IMR-90 (cell line): ENCODE measurements at regions not wholly inside any gene's neighbourhood (a gene's known extent, or its start where the extent isn't known, plus 50 kb on each side); places are given as distances from the start of the nearest gene placed in this dataset.

Source experiments
- ATAC-seq: fragments of 200-7000 bp; cut with Tn5 transposase; 2 replicates; pipeline ENCODE4 v1.9.1; 2020; ENCODE audit warnings: low read depth, mild to moderate bottlenecking, moderate library complexity
- BruUV-seq: library from RNA; stranded (reverse); fragments of 400-500 nt; replicated peaks from 2 replicates; lab custom pipeline; 2021; lab: Mats Ljungman, UMichigan
- CTCF ChIA-PET: fragments of 300-600 bp; formaldehyde crosslinking; extraction: SDS; loops from one replicate; lab custom pipeline; 2021; ENCODE audit warnings: antibody characterized with exemption; lab: Yijun Ruan, JAX
- POLR2A ChIA-PET: fragments of 300-600 bp; sonication (Branson Sonifier 250); formaldehyde crosslinking; loops from one replicate; lab custom pipeline; 2022; ENCODE audit warnings: antibody characterized with exemption; ENCODE audit not compliant: unreplicated experiment; lab: Charles Lee
- DNase-seq: peaks from one replicate; pipeline ENCODE4 v3.0.0; 2013
- H2AFZ ChIP-seq: replicated peaks from 2 replicates; pipeline ENCODE3; 2013; ENCODE audit warnings: low read length, mild to moderate bottlenecking; ENCODE audit not compliant: poor library complexity
- H2AK5ac ChIP-seq: 2 replicates; pipeline ENCODE4 v1.6.1; 2013; ENCODE audit warnings: low read depth, low read length, inconsistent platforms
- H2AK9ac ChIP-seq: replicated peaks from 2 replicates; pipeline ENCODE3; 2013; ENCODE audit warnings: mild to moderate bottlenecking, low read depth, low read length, moderate library complexity; ENCODE audit not compliant: poor library complexity
- H2BK120ac ChIP-seq: 2 replicates; pipeline ENCODE4 v1.6.1; 2013; ENCODE audit warnings: low read depth, low read length, inconsistent platforms
- H2BK15ac ChIP-seq: 3 replicates; pipeline ENCODE4 v1.6.1; 2013; ENCODE audit warnings: low read depth, low read length, inconsistent platforms
- H2BK20ac ChIP-seq: 2 replicates; pipeline ENCODE4 v1.6.1; 2013; ENCODE audit warnings: low read depth, mild to moderate bottlenecking, inconsistent platforms, low read length, moderate library complexity
- H2BK5ac ChIP-seq: 2 replicates; pipeline ENCODE4 v1.6.1; 2013; ENCODE audit warnings: mild to moderate bottlenecking, low read depth, low read length, inconsistent platforms; ENCODE audit not compliant: poor library complexity, severe bottlenecking
- H3K14ac ChIP-seq: replicated peaks from 2 replicates; pipeline ENCODE4 v1.6.1; 2013; ENCODE audit warnings: low read depth, low read length, inconsistent platforms
- H3K18ac ChIP-seq: 2 replicates; pipeline ENCODE4 v1.6.1; 2013; ENCODE audit warnings: low read depth, low read length, control low read depth
- H3K23ac ChIP-seq: 2 replicates; pipeline ENCODE4 v1.6.1; 2013; ENCODE audit warnings: low read depth, low read length, inconsistent platforms
- H3K27ac ChIP-seq: 2 replicates; pipeline ENCODE4 v1.5.1; 2013; ENCODE audit warnings: mild to moderate bottlenecking, control low read depth, low read length; ENCODE audit not compliant: insufficient read depth
- H3K27me3 ChIP-seq: 2 replicates; pipeline ENCODE4 v1.6.1; 2013; ENCODE audit warnings: low read length; ENCODE audit not compliant: control insufficient read depth, insufficient read depth
- H3K36me3 ChIP-seq: 2 replicates; pipeline ENCODE4 v1.6.1; 2013; ENCODE audit warnings: low read length, mixed read lengths; ENCODE audit not compliant: control insufficient read depth, insufficient read depth
- H3K4ac ChIP-seq: 2 replicates; pipeline ENCODE4 v1.6.1; 2013; ENCODE audit warnings: low read depth, low read length, inconsistent platforms
- H3K4me1 ChIP-seq: 2 replicates; pipeline ENCODE4 v1.6.1; 2013; ENCODE audit warnings: low read length, mixed read lengths; ENCODE audit not compliant: control insufficient read depth, insufficient read depth
- H3K4me2 ChIP-seq: 2 replicates; pipeline ENCODE4 v1.6.1; 2013; ENCODE audit warnings: low read depth, mild to moderate bottlenecking, control low read depth, low read length, moderate library complexity
- H3K4me3 ChIP-seq: 2 replicates; pipeline ENCODE4 v1.5.1; 2013; ENCODE audit warnings: low read depth, mild to moderate bottlenecking, control low read depth, low read length, moderate library complexity; ENCODE audit not compliant: insufficient read depth
- H3K56ac ChIP-seq: 2 replicates; pipeline ENCODE4 v1.6.1; 2013; ENCODE audit warnings: low read length, inconsistent platforms; ENCODE audit not compliant: insufficient read depth; ENCODE audit errors: extremely low read depth
- H3K79me1 ChIP-seq, 2 experiments: 2 replicates each; pipeline ENCODE4 v1.6.1; 2013; ENCODE audit warnings: low read length in 2 of 2, inconsistent platforms in 1 of 2, low read depth in 1 of 2
- H3K9ac ChIP-seq: 2 replicates; pipeline ENCODE4 v1.6.1; 2013; ENCODE audit warnings: low read depth, low read length, control low read depth
- H3K9me1 ChIP-seq: 2 replicates; pipeline ENCODE4 v1.6.1; 2013; ENCODE audit warnings: low read length, inconsistent platforms; ENCODE audit not compliant: insufficient read depth
- H3K9me3 ChIP-seq: 2 replicates; pipeline ENCODE4 v1.6.1; 2013; ENCODE audit warnings: low read length; ENCODE audit not compliant: control insufficient read depth, insufficient read depth
- H4K20me1 ChIP-seq: 2 replicates; pipeline ENCODE4 v1.6.1; 2013; ENCODE audit warnings: low read length, inconsistent platforms; ENCODE audit not compliant: insufficient read depth
- H4K5ac ChIP-seq: 2 replicates; pipeline ENCODE4 v1.6.1; 2013; ENCODE audit warnings: mild to moderate bottlenecking, low read depth, low read length, control low read depth
- H4K8ac ChIP-seq, 2 experiments: 2 replicates each; pipeline ENCODE4 v1.6.1; 2013; ENCODE audit warnings: low read depth in 2 of 2, low read length in 2 of 2, control low read depth in 1 of 2, inconsistent platforms in 1 of 2
- H4K91ac ChIP-seq: 2 replicates; pipeline ENCODE4 v1.6.1; 2013; ENCODE audit warnings: low read depth, low read length, inconsistent platforms; ENCODE audit not compliant: insufficient read depth
- BHLHE40 ChIP-seq: fragments of 150-350 bp; IDR thresholded peaks from 2 replicates; pipeline ENCODE4 v1.6.1; 2016; ENCODE audit warnings: mild to moderate bottlenecking, low read depth, low read length
- CEBPB ChIP-seq: IDR thresholded peaks from 2 replicates; pipeline ENCODE4 v1.6.1; 2012; ENCODE audit warnings: low read depth, low read length, improper control_type of control experiment
- CHD1 ChIP-seq: IDR thresholded peaks from 2 replicates; pipeline ENCODE4 v1.6.1; 2012; ENCODE audit warnings: low read depth, low read length, improper control_type of control experiment
- FOS ChIP-seq: fragments of 150-350 bp; IDR thresholded peaks from 2 replicates; pipeline ENCODE4 v1.6.1; 2016; ENCODE audit warnings: low read depth, low read length
- MAFK ChIP-seq: IDR thresholded peaks from 2 replicates; pipeline ENCODE4 v1.6.1; 2012; ENCODE audit warnings: low read depth, low read length, improper control_type of control experiment
- MAZ ChIP-seq: IDR thresholded peaks from 2 replicates; pipeline ENCODE4 v1.6.1; 2012; ENCODE audit warnings: low read depth, mild to moderate bottlenecking, low read length, improper control_type of control experiment, moderate library complexity, borderline replicate concordance
- MXI1 ChIP-seq: IDR thresholded peaks from 2 replicates; pipeline ENCODE4 v1.6.1; 2012; ENCODE audit warnings: low read depth, mild to moderate bottlenecking, low read length, moderate library complexity, borderline replicate concordance
- NFE2L2 ChIP-seq: fragments of 150-350 bp; IDR thresholded peaks from 2 replicates; pipeline ENCODE4 v1.6.1; 2016; ENCODE audit warnings: low read depth, mild to moderate bottlenecking, low read length
- POLR2A ChIP-seq: IDR thresholded peaks from 2 replicates; pipeline ENCODE4 v1.6.1; 2012; ENCODE audit warnings: mild to moderate bottlenecking, low read depth, low read length
- RAD21 ChIP-seq: IDR thresholded peaks from 2 replicates; pipeline ENCODE4 v1.6.1; 2012; ENCODE audit warnings: low read length, improper control_type of control experiment
- RCOR1 ChIP-seq: IDR thresholded peaks from 2 replicates; pipeline ENCODE4 v1.6.1; 2012; ENCODE audit warnings: mild to moderate bottlenecking, low read length, improper control_type of control experiment; ENCODE audit not compliant: insufficient replicate concordance
- RFX5 ChIP-seq: IDR thresholded peaks from 2 replicates; pipeline ENCODE4 v1.8.0; 2012; ENCODE audit warnings: low read depth, mild to moderate bottlenecking, low read length, moderate library complexity
- SMC3 ChIP-seq: fragments of 150-350 bp; IDR thresholded peaks from 2 replicates; pipeline ENCODE4 v1.6.1; 2016; ENCODE audit warnings: low read depth, mild to moderate bottlenecking, antibody characterized with exemption, low read length, moderate library complexity
- WGBS, 2 experiments: methylation state at CpG; one replicate each; pipeline versions ENCODE4 v1.1.5 to v1.1.7; 2013; ENCODE audit warnings: missing lambda C conversion rate in 2 of 2; ENCODE audit not compliant: insufficient read length in 1 of 2; ENCODE audit errors: extremely low coverage in 2 of 2; 5-methylcytosine and 5-hydroxymethylcytosine counted together
- dilution Hi-C: fragments of 300-500 bp; cut with HindIII; formaldehyde crosslinking; loops from one replicate; pipeline ENCODE4 v1.14.3; 2018; ENCODE audit warnings: low sequenced_read_pairs; ENCODE audit not compliant: unreplicated experiment
- in situ Hi-C: fragments of 300-500 bp; cut with MboI; formaldehyde crosslinking; loops from 3 replicates; pipeline ENCODE4 v1.14.3; 2019; ENCODE audit warnings: low sequenced_read_pairs, inconsistent platforms, mixed read lengths
- intact Hi-C: fragments of 100-400 bp; cut with micrococcal nuclease; formaldehyde crosslinking; loops from 2 replicates; pipeline ENCODE4 v1.10.0; 2022
- TF ChIP-seq, protein P1 (sequence below): fragments of 150-350 bp; IDR thresholded peaks from 2 replicates; pipeline ENCODE4 v1.6.1; 2016; ENCODE audit warnings: low read depth, mild to moderate bottlenecking, low read length, moderate library complexity, borderline replicate concordance
- TF ChIP-seq, protein P2 (sequence below): fragments of 150-350 bp; IDR thresholded peaks from 2 replicates; pipeline ENCODE4 v1.6.1; 2017; ENCODE audit warnings: mild to moderate bottlenecking, antibody characterized with exemption, low read length, low read depth
- TF ChIP-seq, protein P3 (sequence below): conservative IDR thresholded peaks from 2 replicates; pipeline ENCODE4 v1.5.1; 2012; ENCODE audit warnings: mild to moderate bottlenecking, low read depth, low read length, improper control_type of control experiment

DNA sequence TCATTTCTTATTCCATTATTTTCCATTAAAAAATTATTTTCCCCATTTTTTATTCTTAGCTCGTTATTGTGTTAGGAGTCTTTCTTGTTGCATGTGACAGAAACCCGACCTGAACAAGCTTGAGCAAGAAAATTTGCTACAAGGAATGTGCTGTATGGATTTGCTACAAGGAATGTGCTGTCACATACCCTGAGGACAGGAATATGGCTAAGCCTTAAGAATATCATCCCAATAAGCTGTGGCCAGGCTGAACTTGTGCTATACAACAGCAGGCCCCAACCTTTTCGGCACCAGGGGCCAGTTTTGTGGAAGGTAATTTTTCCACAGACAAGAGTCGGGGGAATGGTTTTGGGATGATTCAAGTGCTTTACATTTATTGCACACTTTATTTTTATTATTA lies 114.0 kb downstream of the TRMT11 start:
- dilution Hi-C loops: no loop called here
- Histone ChIP-seq H2BK15ac (no peak overlapping the region), H4K20me1 (no peaks in the 10 kb centered on the region), H2BK5ac (no peak overlapping the region), H2AK5ac (no peak overlapping the region), H3K36me3 (no peaks in the 10 kb centered on the region), H3K4me1 (no peaks in the 10 kb centered on the region), H3K9me1 (no peaks in the 10 kb centered on the region; the same call in 1 of the 2 replicates), H3K18ac (no peak overlapping the region), H3K9me3 (no peaks in the 10 kb centered on the region), H4K91ac (no peak overlapping the region), H3K4ac (no peak overlapping the region), H3K9ac (no peak overlapping the region), H2BK120ac (no peak overlapping the region), H2AK9ac (no peak overlapping the region), H3K79me1 (no peaks in the 10 kb centered on the region), H4K8ac (no peak overlapping the region), H3K27me3 (no peaks in the 10 kb centered on the region), H3K4me3 (no peak overlapping the region), H3K27ac (no peak overlapping the region), H3K23ac (no peak overlapping the region), H2AFZ (no peak overlapping the region), H3K56ac (no peak overlapping the region), H3K4me2 (no peak overlapping the region), H4K5ac (no peak overlapping the region), H2BK20ac (no peak overlapping the region), H3K14ac (no peak overlapping the region)
- TF ChIP-seq RCOR1 (no peak), CHD1 (no peak), MXI1 (no peak), SMC3 (no peak), NFE2L2 (no peak), RFX5 (no peak), POLR2A (no peak), BHLHE40 (no peak), CEBPB (no peak), FOS (no peak), MAFK (no peak), RAD21 (no peak), MAZ (no peak)
- TF ChIP-seq, protein P1, sequence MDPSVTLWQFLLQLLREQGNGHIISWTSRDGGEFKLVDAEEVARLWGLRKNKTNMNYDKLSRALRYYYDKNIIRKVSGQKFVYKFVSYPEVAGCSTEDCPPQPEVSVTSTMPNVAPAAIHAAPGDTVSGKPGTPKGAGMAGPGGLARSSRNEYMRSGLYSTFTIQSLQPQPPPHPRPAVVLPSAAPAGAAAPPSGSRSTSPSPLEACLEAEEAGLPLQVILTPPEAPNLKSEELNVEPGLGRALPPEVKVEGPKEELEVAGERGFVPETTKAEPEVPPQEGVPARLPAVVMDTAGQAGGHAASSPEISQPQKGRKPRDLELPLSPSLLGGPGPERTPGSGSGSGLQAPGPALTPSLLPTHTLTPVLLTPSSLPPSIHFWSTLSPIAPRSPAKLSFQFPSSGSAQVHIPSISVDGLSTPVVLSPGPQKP: no peak
- TF ChIP-seq, protein P2, sequence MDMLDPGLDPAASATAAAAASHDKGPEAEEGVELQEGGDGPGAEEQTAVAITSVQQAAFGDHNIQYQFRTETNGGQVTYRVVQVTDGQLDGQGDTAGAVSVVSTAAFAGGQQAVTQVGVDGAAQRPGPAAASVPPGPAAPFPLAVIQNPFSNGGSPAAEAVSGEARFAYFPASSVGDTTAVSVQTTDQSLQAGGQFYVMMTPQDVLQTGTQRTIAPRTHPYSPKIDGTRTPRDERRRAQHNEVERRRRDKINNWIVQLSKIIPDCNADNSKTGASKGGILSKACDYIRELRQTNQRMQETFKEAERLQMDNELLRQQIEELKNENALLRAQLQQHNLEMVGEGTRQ: no peak
- TF ChIP-seq, protein P3, sequence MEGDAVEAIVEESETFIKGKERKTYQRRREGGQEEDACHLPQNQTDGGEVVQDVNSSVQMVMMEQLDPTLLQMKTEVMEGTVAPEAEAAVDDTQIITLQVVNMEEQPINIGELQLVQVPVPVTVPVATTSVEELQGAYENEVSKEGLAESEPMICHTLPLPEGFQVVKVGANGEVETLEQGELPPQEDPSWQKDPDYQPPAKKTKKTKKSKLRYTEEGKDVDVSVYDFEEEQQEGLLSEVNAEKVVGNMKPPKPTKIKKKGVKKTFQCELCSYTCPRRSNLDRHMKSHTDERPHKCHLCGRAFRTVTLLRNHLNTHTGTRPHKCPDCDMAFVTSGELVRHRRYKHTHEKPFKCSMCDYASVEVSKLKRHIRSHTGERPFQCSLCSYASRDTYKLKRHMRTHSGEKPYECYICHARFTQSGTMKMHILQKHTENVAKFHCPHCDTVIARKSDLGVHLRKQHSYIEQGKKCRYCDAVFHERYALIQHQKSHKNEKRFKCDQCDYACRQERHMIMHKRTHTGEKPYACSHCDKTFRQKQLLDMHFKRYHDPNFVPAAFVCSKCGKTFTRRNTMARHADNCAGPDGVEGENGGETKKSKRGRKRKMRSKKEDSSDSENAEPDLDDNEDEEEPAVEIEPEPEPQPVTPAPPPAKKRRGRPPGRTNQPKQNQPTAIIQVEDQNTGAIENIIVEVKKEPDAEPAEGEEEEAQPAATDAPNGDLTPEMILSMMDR: no peak
- DNase-seq (no peak), ATAC-seq (no peak)
- BruUV-seq: no TSS peak
- in situ Hi-C loops: no loop called here
- POLR2A ChIA-PET: no interaction called here
- intact Hi-C loops: loop anchor here (5.0 kb wide), 1 partner anchor 42 kb away; no protein-coding TSS in a partner anchor
- no CpG with 5 or more reads among the region's 4 CpGs for WGBS, 2 experiments
- CTCF ChIA-PET: interaction anchor here (1.3 kb wide), 1 partner anchor 14 kb away, joined by 4 read pairs; no protein-coding TSS in a partner anchor
